NCI-H226 (cell line): ENCODE measurements at regions not wholly inside any gene's neighbourhood (a gene's known extent, or its start where the extent isn't known, plus 50 kb on each side); places are given as distances from the start of the nearest gene placed in this dataset.

Experiments used
- DNase-seq: peaks from one replicate; pipeline ENCODE4 v3.0.0-alpha.2; 2015

DNA sequence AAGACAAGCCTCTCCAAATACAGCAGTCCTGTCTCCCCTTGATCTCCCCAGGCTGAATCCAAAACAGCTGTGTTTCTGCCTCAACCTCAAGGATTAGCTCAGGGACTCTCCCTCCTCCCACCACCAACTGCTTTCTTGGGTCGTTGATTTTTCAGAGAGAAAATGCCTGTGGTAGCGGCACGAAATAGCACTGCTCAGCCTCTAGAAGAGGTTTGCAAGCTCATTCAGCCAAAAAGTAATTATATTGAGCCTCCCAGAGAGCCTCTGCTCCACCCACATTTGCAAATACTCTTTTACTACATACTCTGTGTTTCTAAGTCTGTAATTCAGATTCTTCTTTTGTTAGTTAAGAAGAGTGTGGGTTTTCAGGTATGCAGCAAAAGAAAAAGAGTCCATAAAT is 396.4 kb upstream of the TNP1 start:
- DNase-seq = no peak

DNA sequence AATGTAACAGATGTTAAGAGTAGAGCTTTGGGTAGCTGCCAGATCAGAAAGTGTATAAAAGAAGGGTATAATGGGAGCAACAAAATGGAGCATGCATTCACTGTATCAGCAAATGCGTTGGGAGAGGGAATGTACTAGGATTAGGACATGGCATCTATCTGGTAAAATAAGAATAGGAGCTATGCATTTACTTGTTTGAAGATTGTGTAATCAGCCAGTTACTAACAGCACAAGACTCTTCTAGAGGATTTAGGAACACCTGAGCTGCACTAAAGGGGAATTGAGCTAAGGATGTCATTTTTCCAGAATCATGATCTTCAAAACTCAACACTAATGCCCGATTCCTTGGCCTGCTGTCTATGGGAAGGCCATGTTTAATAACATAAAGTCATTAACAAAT is 394.2 kb upstream of the TNP1 start:
- no peak for DNase-seq

DNA sequence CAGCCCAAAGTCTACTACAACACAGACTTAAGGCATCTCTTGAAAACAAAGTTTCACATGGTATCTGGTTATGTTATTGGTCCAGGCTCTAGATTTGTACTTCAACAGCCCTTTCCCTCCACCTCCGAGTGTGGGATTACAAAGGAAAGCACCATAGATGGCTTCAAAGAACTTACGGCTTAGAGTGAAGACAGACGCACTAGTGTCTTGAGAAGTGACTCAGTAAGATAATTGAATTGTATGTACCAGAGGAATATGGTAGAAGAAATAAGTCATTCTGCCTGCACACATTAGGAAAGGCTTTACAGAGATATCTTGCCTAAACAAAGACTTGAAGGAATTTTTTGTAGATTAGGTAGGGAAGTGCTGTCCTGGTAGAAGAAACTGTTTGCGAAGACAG is 392.3 kb upstream of the TNP1 start:
- DNase-seq = no peak

DNA sequence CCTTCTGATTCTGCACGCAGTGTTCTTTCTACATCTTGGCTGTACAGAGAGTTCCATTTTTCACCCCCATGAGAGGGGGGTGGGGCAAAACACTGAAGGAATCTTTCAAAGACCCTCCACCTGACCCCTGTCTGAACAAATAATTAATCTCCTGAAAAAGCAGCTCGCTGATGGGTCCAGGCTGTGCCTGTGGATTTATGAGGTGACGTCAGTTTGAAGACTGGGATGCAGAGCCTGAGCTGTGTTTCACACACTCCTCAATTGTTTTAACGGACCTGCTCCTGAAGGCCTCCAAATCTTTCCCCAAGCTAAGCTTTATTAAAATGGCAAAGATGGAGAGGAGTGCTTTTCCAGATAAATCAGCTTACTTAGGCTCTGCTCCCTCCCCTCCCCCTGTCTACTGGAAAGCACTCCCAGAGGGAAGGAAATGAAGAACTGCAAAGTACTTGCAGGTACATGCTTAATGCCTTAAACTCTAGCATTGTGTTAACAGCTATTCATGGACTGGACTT is 390.2 kb upstream of the TNP1 start:
- DNase-seq = no peak

DNA sequence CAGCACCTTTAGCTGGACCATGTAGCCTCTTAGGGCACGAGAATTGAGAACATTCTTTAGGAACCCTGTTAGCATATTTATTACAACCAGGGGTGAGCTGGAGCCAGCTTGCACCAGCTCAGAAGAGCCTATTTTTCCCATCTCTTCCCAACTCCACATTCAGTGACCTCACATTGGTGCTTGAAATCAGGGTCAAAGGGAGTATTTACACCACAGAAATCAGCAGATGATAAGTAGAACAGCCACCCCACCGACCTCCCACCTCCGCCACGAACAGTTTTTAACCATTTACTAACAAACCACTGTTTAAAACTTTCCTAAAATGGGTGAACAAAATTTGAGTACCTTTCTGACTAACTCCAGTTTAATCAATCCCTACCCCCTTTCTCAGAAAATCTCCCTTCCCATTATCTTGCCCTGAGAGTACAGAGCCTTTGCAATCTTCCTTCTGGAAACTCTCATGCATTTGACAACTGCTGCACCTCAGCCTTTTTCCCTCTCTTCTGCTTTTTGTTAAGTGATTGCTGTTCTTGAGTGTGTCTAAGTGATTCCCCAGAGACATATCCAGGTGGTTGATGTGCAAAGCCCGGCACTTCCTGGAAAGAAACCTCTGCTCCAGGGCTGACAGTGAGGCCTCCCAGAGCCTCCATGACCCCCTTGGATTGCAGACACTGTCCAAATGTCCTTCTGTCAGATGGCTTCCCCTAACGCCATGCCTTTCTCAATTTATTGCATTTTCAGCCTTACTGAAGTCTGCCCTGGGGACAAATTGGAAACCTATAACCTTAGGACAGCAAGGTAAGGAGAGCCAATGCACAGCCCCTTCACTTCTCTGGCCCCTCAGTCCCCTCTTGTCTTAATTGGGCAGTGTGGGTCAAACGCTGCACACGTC is 389.5 kb upstream of the TNP1 start:
- DNase-seq = no peak

DNA sequence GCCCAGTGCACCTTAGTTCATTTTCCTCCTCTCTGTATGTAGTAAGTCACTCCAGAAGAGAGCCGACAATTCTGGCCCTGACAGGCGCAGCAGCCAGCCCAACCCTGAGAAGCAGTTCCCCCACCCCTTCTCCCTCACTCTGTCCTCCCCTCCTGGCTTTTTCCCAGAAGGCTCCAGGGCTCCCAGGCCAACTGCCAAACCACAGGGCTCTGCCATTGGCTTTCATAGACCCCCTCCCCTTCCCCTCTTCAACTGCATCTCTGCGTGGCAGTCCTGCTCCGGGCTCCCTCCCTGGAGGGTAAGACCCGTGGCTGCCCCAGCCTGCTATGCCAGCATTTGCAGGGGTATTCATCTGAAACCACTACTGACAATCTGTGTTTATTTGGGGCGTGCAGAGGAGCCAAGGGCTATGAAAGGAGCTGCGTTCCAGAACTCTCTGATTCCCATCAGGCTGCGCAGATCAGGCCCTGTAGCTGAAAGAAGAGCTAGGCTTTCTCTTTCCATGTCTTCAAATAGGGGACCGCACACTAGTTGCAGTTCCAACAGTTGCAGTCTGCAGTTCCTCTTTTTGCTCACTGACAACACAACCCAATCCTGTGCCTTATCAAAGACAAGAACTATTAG is 388.6 kb upstream of the TNP1 start:
- DNase-seq = no peak

DNA sequence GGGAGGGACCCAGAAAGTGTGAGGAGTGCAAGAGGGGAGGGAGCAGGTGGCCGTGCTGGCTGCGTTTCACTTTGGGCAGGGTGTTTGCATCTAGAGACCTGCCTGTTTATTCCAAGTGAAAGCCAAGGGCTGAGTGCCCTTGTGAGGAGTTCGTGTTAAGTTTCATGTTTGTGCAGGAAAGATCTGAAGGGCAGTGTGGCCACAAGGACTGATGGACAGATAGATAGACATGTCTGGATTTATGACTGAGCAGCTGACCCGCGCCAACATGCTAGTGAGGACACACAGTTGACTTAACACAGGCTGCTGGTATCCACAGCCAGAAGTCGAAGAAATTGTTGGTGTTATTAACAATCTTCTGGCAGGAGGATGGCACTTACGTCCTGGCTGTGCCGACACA is 387.6 kb upstream of the TNP1 start:
- no peak for DNase-seq

DNA sequence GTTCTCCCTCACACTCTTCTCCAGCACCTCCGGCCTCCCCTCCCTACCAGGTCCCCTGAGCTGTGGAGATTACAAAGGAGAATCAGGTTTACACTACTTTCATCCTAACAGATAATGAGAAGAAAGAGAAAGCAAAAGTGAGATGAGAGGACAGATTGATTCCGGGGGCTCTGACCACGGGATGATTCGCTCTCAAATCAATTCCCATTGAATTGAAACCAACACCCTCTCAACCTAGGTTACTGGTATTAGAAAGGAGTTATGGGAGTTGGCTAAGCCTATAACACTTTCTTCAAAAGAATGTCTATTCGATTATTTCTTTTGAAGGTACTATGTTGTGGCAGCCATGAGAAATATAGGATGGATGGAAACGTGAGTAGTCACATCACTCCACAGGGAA is 386.2 kb upstream of the TNP1 start:
- no peak for DNase-seq

DNA sequence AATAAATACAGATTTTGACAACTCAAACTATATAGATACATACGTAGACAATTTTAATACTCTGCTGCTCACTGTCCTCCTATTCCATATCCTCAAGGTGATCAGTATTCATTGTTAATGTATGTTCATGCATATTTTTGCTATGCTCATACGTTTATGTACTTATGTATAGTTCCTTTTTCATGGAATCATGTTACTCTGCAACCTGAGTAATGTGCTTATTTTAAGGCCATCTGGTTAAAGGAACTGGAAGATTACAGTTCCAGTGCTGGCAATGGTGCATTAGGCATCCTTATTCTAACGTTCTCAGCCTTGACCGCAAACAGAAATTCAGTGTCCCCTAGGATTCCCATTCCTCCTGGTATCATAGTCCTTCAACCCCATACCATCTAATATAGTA is 385.0 kb upstream of the TNP1 start:
- no peak for DNase-seq

DNA sequence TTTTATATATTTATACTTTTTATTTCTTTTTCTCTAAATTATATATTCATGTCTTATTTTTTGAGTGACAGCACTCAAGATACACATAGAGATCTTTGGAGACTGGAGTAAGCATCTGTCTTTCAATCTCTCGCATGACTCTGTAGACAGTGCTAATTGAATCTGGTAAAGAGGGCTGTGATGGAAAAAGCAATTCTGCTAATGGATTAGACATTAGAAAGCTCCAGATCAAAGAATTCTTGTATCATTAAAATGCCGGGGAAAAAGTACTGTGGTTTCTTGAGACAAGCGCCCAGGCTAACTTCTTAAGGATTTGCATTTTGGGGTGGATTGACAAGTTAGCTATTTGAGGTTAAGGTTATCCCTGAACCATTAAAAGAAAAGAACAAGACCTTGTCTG is 383.1 kb upstream of the TNP1 start:
- DNase-seq = no peak

DNA sequence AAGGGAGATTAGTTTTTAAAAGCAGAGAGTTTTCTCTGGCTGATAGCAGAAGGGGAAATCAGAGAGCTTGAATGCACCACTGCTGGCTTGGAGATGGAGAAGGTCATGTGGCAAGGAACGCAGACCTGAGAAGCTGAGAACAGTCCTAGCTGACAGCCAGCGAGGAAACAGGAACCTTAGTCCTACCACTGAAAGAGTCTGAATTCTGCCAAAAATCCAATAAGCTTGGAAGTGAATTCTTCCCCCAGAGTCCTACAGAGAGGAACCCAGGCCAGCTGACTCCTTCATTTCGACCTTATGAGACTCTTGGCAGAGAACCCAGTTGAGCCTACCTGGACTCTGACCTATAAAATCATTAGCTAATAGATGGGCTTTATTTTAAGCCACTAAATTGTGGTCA is 371.9 kb upstream of the TNP1 start:
- DNase-seq = no peak

DNA sequence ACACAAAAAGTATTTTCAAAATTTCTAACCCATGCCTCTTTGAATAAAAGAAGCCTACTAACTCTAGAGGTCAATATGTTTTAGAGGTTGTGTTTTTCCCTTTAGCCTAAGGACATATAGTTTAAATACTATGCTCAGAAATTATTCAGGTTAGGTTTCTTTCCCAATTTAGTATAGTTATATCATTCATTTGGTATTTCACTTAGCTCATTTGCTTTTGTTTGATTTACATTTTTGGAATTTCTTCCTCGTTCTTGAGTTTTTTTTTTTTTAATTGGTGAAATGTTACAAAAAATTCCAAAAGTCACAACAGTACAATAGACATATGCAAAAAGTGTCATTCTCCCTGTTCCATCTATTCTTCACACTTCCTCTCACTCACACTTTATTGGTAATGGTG is 371.3 kb upstream of the TNP1 start:
- no peak for DNase-seq

DNA sequence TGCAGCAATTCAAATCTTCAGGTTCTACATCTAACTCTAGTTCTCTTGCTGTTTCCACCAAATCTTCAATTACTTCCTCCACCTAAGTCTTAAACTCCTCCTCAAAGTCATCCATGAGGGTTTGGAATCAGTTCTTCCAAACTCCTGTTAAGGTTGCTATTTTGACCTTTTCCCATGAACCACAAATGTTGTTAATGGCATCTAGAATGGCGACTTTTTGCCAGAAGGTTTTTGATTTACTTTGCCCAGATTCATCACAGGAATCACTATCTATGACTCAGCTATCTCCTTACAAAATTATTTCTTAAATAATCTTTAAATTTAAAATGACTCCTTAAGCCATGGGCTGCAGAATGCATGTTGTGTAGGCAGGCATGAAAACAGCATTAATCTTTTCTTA is 368.9 kb upstream of the TNP1 start:
- no peak for DNase-seq

DNA sequence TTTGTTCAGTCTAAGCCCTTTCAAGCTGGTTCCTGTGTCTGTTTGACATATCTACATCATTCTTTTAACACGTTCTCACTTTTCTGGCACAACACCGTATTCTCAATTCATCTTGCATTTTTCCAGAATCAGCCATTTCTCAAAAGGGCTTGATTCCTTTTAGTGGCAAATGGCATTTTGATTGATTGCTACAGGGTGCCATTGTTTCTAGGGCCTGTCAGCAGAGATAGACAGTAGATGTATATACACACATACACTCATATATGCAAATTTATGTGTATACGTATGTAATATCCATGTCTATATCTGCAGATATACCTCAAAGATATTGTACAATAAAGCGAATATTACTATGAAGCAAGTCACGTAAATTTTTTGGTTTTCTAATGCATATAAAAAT is 367.9 kb upstream of the TNP1 start:
- DNase-seq = no peak

DNA sequence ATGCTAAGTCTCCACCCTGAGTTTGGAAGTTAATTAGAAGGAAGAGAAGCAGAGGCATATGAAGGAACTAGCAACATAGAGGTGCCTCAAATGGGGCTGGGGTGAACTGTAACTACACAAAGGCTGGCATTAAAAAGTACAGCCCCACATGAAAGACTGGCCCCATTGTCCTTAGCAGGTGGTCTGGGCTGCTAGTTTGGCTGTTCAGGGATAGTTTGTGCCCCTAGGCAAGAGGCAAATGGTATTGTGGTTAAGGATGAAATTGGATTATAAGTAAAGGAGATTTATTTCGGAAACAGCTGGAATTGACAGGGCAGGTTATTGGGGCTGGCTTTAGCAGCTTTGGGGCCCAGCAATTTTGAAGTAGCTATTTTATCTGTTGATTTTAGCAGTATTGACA is 365.7 kb upstream of the TNP1 start:
- no peak for DNase-seq

DNA sequence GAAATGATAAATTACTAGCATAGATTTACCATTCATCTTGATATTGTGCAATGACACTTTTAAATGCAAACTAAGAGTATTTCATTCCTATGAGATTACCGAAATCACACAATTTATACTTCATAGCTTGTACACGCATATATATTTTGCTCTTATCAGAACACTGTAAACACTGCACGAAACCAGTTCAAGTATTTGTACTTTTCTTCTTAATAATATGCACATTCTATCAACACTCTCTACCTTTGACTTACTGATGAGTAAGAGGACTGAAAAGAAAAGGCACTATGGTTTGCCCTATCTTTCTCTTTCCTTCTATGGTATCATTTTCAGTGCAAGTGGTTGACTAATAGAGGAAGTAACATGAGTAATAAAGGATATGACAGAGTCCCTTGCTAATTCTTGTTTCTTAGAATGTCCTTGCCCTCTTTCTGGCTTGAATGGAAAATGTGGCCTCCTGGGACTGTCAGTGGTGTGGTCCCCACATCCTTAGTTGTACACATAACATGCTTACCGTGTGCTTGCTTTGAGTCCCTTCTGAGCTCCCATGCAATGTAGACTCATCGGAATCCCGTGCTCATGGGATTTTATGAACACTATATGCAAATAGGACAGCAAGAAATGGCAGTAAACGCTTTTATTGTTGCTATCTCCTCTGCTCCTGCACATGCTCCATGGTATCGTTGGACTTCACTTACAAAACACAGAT is 363.5 kb upstream of the TNP1 start:
- DNase-seq = peak; percentile 67

DNA sequence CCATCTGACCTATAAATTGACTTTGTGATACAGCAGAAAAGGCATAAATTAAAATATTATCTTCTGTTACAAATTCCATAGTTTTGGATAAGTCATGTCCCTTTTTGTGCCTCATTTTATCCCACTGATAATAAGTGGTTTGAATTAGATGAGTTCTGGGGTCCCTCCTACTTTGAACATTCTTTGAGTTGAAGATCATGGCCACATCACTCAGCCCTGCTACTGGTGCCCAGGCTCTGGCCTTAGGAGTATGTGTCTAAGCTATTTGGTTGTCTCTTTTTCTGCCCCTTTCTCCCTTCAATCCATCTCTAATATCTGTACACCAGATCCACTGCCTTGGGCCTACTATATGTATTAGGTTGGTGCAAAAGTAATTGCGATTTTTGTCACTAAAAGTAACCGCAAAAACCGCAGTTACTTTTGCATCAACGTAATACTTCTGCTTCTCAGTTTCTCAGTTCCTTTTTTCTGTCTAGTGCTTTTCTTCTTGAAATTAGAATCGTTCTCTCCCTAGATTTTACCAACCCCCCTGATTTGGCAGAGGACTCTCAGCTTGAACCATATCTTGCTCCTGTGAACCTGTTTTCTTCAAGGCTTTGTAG is 362.5 kb upstream of the TNP1 start:
- no peak for DNase-seq

DNA sequence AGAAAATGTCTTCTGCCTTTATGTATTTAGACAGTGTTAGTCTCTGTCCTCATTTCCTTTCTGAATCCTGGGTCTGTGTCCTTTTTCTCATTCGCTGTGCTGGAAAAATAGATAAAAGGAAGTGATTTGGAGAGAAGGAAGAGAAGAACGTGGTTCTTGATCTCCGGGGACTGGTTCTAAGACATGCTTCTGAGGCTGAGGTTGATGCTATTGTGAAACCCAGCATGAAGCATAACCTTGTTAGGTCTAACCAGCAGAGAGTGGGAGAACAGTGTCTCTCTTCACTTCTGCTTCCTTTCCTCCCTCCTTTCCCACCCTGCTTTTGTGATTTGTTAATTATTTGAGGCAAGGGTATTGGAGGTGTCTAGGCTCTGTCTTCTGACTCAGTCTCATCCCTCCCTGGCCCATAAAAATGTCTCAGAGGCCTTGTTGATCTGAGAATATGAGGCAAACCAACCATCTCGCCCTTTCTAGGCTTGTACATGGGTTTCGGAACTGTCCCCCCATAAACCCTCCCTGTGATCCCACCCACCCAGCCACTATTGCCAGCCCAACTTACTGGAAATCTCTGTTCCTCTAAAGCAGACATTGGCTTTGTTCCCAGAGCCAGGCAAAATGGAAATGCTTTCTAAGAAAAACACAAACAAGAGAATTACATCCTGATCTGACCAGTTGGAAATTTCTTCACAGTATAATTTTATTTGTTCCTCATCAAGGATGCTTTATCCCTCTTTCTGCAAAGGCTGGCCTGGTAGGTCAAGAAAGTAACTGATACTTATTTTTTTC is 360.6 kb upstream of the TNP1 start:
- no peak for DNase-seq

DNA sequence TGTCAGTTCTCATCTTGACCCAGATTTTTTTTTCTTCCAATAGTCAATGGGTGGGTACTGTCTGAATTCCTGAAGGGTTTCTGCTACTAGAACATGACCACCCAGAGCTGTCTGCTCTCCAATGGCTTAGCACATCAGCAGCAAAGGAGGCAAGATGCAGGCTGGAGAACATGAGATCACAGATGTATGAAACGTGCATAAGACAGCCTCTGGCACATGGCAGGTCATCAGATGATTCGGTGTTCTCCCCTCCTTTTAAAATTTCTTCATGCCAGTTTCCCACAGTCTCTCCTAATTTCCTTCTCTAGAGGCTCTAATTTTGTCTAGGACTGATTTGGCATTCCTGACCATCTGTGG is 359.3 kb upstream of the TNP1 start:
- DNase-seq = no peak

DNA sequence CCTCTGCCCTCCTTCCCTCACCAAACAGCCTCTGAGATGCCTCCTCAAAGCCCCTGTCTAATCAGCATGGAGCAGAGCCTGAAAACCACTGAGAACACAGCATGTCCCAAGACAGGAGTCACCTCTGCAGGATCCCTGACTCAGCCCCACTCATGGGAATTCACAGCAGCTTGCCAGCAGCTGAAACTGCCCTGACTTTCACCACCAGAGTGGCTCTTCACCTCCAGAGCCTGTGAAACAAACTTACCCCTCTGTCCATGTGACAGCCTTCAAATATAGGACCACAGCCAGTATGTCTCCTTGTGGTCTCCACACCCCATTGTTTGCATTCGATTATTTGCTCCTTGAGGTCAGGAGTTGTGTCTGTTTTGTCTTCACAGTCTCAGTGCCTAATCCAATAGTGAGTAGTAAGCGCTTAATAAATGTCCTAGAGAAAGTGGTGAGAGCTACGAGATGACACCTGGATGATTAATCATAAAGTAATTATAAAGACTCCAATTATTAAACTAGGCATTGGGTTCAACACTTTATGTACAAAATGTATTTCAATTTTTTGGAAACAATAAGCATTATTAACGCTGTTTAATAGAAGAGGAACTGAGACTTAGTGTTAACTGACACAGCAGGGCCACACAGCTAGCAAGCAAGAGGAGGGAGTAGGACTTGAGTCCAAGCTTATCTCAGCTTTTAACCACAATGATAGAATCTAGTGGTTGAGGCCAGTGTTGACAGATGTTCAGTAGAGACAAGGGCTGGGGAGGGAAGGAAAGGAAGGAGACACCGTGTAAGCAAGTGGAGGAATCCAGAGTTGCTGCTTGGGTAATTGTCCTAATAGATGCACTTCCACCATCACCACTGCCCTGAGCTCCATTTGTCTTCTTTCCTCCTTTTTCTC is 358.7 kb upstream of the TNP1 start:
- no peak for DNase-seq

DNA sequence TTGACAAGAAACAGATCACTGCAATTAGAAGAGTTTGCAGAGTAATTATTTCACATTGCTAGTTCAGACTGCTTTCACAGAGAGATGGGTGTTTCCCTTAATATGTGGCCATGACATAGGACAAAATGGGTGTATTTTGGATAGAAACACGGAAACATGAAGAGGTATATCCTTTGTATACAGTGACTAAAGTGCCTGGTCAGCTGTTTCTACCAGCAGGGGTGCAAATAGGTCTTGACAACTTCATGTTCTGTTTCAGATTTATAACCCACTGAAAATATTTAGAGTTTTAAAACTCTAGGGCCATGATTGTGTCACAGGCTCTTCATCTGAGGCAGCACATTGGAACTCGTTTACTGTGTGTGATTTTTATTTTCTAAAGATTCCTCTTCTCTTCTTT is 357.1 kb upstream of the TNP1 start:
- no peak for DNase-seq

DNA sequence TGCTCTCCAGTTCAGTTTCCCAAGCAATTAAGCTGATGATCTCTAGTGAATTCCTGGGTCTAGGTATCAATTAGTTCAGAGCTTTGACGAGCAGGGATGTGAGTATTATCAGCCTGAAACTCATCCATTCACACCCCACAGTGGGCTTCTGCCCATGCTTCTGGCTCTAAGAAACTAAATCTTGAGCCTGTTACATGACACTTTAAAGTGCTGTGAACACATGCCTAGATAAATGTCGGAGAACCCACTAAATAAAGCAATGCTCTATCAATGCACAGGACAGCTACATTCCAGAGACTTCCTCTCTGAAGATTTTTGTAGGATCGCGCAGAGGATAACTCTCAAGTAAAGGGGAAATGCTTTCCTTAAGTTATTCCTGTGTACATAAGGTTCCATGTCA is 356.5 kb upstream of the TNP1 start:
- no peak for DNase-seq
